ENCODE measurements at regions not wholly inside any gene's neighbourhood (a gene's known extent, or its start where the extent isn't known, plus 50 kb on each side); places are given as distances from the start of the nearest gene placed in this dataset.

DNA sequence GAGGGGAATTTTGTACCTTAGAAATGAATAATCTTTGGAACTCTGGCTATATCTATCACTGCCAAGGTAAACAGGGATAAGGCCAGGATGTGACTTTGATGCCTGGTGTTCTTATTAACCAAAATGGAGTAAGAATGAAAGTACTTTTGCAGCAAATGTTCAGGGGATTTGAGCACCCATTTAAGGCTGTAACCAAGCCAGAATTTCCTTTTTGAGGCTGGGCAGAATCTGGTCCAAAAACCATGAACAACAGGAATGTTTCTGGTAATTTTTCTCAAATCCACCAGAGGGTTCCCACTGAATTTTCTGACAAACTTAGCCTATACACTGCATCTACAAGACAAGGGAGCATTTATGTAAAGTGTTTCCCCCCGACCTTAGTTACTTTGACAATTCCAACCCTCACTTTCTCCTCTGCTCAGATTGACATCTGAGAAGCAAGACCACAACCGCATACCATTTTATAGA is 120.6 kb downstream of the BAMBI start:
- H3K4me1 ChIP-seq = peaks cover 6% of the 10 kb centered on the region
- no peaks in the 10 kb centered on the region for H3K36me3 ChIP-seq
- H3K4me3 ChIP-seq (ENCODE audit: low read depth, low read length) = no peak overlapping the region
- no peaks in the 10 kb centered on the region for H3K27me3 ChIP-seq
- H3K9me3 ChIP-seq = no peaks in the 10 kb centered on the region
- TF ChIP-seq, protein P1, sequence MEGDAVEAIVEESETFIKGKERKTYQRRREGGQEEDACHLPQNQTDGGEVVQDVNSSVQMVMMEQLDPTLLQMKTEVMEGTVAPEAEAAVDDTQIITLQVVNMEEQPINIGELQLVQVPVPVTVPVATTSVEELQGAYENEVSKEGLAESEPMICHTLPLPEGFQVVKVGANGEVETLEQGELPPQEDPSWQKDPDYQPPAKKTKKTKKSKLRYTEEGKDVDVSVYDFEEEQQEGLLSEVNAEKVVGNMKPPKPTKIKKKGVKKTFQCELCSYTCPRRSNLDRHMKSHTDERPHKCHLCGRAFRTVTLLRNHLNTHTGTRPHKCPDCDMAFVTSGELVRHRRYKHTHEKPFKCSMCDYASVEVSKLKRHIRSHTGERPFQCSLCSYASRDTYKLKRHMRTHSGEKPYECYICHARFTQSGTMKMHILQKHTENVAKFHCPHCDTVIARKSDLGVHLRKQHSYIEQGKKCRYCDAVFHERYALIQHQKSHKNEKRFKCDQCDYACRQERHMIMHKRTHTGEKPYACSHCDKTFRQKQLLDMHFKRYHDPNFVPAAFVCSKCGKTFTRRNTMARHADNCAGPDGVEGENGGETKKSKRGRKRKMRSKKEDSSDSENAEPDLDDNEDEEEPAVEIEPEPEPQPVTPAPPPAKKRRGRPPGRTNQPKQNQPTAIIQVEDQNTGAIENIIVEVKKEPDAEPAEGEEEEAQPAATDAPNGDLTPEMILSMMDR (IDR thresholded peaks at IDR 0.05; ENCODE audit: low read depth, low read length) = 0 out of 2 replicates have a peak, but pooled peaks have one; percentile 1
- DNase-seq = no peak

- no peaks in the 10 kb centered on the region for H3K9me3 ChIP-seq
- no peak overlapping the region for H3K4me3 ChIP-seq (ENCODE audit: low read depth, low read length)
- H3K36me3 ChIP-seq = no peaks in the 10 kb centered on the region
- DNase-seq = no peak
- TF ChIP-seq, protein P1 (IDR thresholded peaks at IDR 0.05; ENCODE audit: low read depth, low read length) = no peak
- peaks cover 6% of the 10 kb centered on the region for H3K4me1 ChIP-seq
- no peaks in the 10 kb centered on the region for H3K27me3 ChIP-seq
These were observed 121.2 kb downstream of the BAMBI start for GRCh38 chr10:28798428-28798955.

- no peaks in the 10 kb centered on the region for H3K36me3 ChIP-seq
- TF ChIP-seq, protein P1 (IDR thresholded peaks at IDR 0.05; ENCODE audit: low read depth, low read length) = no peak
- H3K4me1 ChIP-seq = peaks cover 6% of the 10 kb centered on the region
- H3K4me3 ChIP-seq (ENCODE audit: low read depth, low read length) = no peak overlapping the region
- H3K27me3 ChIP-seq = no peaks in the 10 kb centered on the region
- H3K9me3 ChIP-seq = no peaks in the 10 kb centered on the region
- no peak for DNase-seq
These were observed 121.6 kb downstream of the BAMBI start for GRCh38 chr10:28798964-28799363.

DNA sequence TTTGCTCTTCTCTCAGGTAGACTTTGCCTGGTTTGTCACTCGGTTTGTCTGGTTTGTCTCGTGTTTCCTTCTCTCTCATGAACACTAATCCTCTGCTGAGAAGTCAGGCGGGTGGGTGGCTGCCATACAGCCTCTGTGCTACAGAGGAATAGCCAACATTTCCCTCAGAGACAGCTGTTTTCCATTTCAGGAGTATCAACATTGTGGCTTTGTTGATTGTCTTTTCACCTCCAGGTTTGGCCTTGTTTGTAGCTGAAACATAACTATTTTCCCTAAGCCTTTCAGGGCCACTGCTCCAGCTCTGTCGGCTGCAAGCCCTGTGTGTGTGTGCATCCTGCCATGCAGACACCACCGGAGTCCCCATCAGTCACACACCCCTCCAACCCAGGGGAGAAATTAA is 122.8 kb downstream of the BAMBI start:
- Histone ChIP-seq H3K36me3 (no peaks in the 10 kb centered on the region), H3K4me1 (peaks cover 6% of the 10 kb centered on the region), H3K4me3 (ENCODE audit: low read depth, low read length) (no peak overlapping the region), H3K27me3 (no peaks in the 10 kb centered on the region), H3K9me3 (no peaks in the 10 kb centered on the region)
- TF ChIP-seq, protein P1 (IDR thresholded peaks at IDR 0.05; ENCODE audit: low read depth, low read length) = no peak
- DNase-seq = no peak

DNA sequence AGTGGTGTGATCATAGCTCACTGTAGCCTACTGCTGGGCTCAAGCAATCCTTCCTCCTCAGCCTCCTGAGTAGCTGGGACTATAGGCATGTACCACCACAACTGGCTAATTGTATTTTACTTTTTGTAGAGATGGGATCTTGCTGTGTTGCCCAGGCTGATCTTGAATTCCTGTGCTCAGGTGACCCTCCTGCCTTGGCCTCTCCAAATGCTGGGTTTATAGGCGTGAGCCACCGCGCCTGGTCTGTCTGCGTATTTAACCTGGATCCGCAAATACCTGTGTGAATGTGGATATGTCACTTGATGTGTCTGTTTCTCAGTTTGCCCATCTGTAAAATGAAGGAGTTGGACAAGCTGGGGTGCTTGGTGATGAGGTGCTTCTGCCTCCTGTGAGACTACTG is 123.9 kb downstream of the BAMBI start:
- no peaks in the 10 kb centered on the region for H3K36me3 ChIP-seq
- no peak overlapping the region for H3K4me3 ChIP-seq (ENCODE audit: low read depth, low read length)
- no peak for DNase-seq
- peaks cover 6% of the 10 kb centered on the region for H3K4me1 ChIP-seq
- no peaks in the 10 kb centered on the region for H3K27me3 ChIP-seq
- H3K9me3 ChIP-seq = no peaks in the 10 kb centered on the region
- TF ChIP-seq, protein P1 (IDR thresholded peaks at IDR 0.05; ENCODE audit: low read depth, low read length) = no peak

DNA sequence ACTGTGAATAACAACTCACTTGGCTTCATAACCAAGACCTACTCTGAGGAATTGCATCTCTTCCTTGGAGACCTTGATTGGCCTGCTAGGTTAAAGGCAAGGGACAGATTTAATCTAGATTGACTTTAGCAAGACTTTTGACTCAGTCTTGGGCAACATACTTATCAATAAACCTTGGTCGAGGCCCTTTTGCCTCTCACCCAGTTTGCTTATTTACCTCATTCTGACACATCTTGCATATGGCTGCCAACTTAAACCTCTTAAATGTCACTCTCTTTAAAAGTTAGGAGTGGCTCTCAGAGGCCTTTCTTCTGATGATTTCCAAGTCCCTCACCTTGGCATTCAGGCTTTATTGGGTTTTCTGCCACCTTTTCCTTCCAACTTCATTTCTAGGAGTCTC is 124.5 kb downstream of the BAMBI start:
- no peak for DNase-seq
- H3K9me3 ChIP-seq = no peaks in the 10 kb centered on the region
- TF ChIP-seq, protein P1 (IDR thresholded peaks at IDR 0.05; ENCODE audit: low read depth, low read length) = no peak
- peaks cover 10% of the 10 kb centered on the region for H3K4me1 ChIP-seq
- H3K4me3 ChIP-seq (ENCODE audit: low read depth, low read length) = no peak overlapping the region
- H3K36me3 ChIP-seq = no peaks in the 10 kb centered on the region
- no peaks in the 10 kb centered on the region for H3K27me3 ChIP-seq

All from BE2C (cell line).